GM12891 (cell line): ENCODE measurements at regions not wholly inside any gene's neighbourhood (a gene's known extent, or its start where the extent isn't known, plus 50 kb on each side); places are given as distances from the start of the nearest gene placed in this dataset.
"Not testable (repeated sequence)": the region's sequence is repeated elsewhere in the genome, so short reads cannot be mapped to it uniquely, and the experiment has no call there.

Source experiments
- DNase-seq: peaks from one replicate; pipeline ENCODE4 v3.0.0; 2011; ENCODE audit warnings: low spot score; ENCODE audit not compliant: insufficient read length
- FAIRE-seq: peaks from 2 replicates; lab custom pipeline; 2011; peaks lifted over from hg19 to GRCh38; lab: Jason Lieb, UNC
- PAX5 ChIP-seq: IDR thresholded peaks from 2 replicates; pipeline ENCODE4 v1.6.1; 2011; ENCODE audit warnings: low read length, moderate library complexity, mild to moderate bottlenecking; ENCODE audit not compliant: insufficient read depth, severe bottlenecking
- POLR2A ChIP-seq: IDR thresholded peaks from 2 replicates; pipeline ENCODE4 v1.6.1; 2011; ENCODE audit warnings: low read depth, low read length, control low read depth
- POLR2AphosphoS5 ChIP-seq: IDR thresholded peaks from 2 replicates; pipeline ENCODE4 v1.6.1; 2011; ENCODE audit warnings: low read depth, low read length, control low read depth
- POU2F2 ChIP-seq: IDR thresholded peaks from 2 replicates; pipeline ENCODE4 v1.6.1; 2011; ENCODE audit warnings: low read depth, mild to moderate bottlenecking, control low read depth, low read length, moderate library complexity
- SPI1 ChIP-seq: IDR thresholded peaks from 2 replicates; pipeline ENCODE4 v1.6.1; 2011; ENCODE audit warnings: low read depth, low read length, control low read depth
- TAF1 ChIP-seq: IDR thresholded peaks from 2 replicates; pipeline ENCODE4 v1.6.1; 2011; ENCODE audit warnings: low read depth, low read length, control low read depth

DNA sequence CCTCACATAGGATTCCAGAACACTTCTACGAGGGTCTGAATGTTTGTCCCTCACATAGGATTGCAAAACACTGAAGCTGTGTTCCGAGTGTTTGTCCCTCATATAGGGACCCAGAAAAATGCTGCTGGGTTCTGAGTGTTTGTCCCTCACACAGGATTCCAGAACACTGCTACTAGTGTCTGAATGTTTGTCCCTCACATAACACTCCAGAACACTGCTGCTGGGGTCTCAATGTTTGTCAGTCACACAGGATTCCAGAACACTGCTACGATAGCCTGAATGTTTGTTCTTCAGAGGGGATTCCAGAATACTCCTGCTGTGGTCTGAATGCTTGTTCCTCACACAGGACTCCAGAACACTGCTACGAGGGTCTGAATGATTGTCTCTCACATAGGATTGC, 218.7 kb downstream of the FOXD4L6 start:
- no peak for TF ChIP-seq SPI1
- no peak for TF ChIP-seq POLR2A
- TF ChIP-seq POLR2AphosphoS5, result no peak
- TF ChIP-seq PAX5, result no peak
- TF ChIP-seq POU2F2, result no peak
- no peak for DNase-seq
- no peak for FAIRE-seq

- not testable (repeated sequence) for FAIRE-seq, DNase-seq
Measured at GRCh38 chr9:40909111-40909510, 219.4 kb downstream of the FOXD4L6 start.

GRCh38 chr9:40907657-40908624, 220.5 kb downstream of the FOXD4L6 start:
- DNase-seq (no peak), FAIRE-seq (no peak)
- TF ChIP-seq POU2F2 (no peak), SPI1 (no peak), TAF1 (no peak), POLR2AphosphoS5 (no peak), POLR2A (no peak), PAX5 (no peak)

DNA sequence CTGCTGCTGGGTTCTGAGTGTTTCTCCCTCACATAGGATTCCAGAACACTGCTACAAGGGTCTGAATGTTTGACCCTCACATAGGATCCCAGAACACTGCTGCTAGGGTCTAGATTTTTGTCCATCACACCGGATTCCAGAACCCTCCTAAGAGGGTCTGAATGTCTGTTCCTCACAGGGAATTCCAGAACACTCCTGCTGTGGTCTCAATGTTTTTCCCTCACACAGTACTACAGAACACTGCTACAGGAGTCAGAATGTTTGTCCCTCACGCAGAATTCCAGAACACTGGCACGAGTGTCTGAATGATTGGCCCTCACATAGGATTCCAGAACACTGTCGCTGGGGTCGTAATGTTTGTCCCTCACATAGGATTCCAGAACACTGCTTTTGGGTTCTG, 221.6 kb downstream of the FOXD4L6 start:
- not testable (repeated sequence) for FAIRE-seq, DNase-seq

- DNase-seq, FAIRE-seq: not testable (repeated sequence)
Measured at GRCh38 chr9:40892315-40892714, 236.2 kb downstream of the FOXD4L6 start.

DNA sequence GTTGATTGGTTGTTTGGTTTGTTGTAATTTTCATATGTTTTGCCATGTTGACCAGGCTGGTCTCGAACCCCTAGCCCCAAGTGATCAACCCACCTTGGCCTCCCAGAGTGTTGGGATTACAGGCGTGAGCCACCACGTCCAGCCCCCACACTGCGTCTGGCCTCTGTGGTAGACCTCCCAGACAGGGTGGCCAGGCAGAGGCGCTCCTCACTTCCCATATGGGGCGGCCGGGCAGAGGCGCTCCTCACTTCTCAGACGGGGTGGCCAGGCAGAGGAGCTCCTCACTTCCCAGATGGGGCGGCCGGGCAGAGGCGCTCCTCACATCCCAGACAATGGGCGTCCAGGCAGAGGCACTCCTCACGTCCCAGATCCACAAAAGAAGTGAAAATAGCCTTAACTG, 242.6 kb downstream of the FOXD4L6 start:
- not testable (repeated sequence) for DNase-seq, FAIRE-seq

GRCh38 chr9:40884902-40885490, 243.5 kb downstream of the FOXD4L6 start:
- not testable (repeated sequence) for FAIRE-seq, DNase-seq

- DNase-seq (no peak), FAIRE-seq (no peak)
- TF ChIP-seq POU2F2 (no peak), PAX5 (no peak), POLR2A (no peak), POLR2AphosphoS5 (no peak), SPI1 (no peak), TAF1 (no peak)
Measured at GRCh38 chr9:40884072-40884901, 244.2 kb downstream of the FOXD4L6 start.

GRCh38 chr9:40883423-40884071, 244.9 kb downstream of the FOXD4L6 start:
- DNase-seq, FAIRE-seq: not testable (repeated sequence)

- DNase-seq, FAIRE-seq: not testable (repeated sequence)
Measured at GRCh38 chr9:40873753-40874295, 254.7 kb downstream of the FOXD4L6 start.

- not testable (repeated sequence) for FAIRE-seq, DNase-seq
Measured at GRCh38 chr9:40868437-40868836, 260.0 kb downstream of the FOXD4L6 start.
